ENCODE measurements at regions not wholly inside any gene's neighbourhood (a gene's known extent, or its start where the extent isn't known, plus 50 kb on each side); places are given as distances from the start of the nearest gene placed in this dataset.
A peak's percentile ranks its signal among the peaks of the same experiment; 100 is the strongest.

- no peak for TF ChIP-seq CTCF (IDR thresholded peaks at IDR 0.05; ENCODE audit: low read depth, low read length)
- no peak overlapping the region for H3K4me3 ChIP-seq (replicated peaks in 1 of 2; ENCODE audit: low read depth in 2 of 2, low read length in 2 of 2)
- DNase-seq (ENCODE audit: low read depth in 2 of 2) = no peak
These were observed 384.5 kb upstream of the DDHD1 start for GRCh38 chr14:53537422-53538315.

DNA sequence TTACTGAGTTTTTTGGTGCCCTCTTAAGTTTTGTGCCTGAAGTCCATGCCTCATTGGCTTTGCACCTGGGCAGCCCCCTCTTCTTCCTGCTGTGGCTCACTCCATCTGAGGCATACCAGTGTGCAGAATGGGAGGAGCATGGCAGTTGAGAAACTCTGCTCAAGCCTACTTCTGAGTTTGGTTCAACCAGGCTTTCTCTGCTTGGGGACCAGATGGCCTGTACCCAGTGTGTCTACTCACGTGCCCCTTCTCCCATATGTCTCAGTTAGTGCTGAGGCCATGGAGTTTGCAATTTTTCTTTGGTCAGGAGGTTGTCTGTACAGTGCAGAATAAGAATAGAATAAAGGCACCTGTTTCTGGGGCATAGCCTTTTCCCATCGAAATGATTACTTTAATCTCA is 383.3 kb upstream of the DDHD1 start:
- DNase-seq (ENCODE audit: low read depth in 2 of 2) = no peak
- TF ChIP-seq CTCF (IDR thresholded peaks at IDR 0.05; ENCODE audit: low read depth, low read length) = no peak
- H3K4me3 ChIP-seq (replicated peaks in 1 of 2; ENCODE audit: low read depth in 2 of 2, low read length in 2 of 2) = no peak overlapping the region

GRCh38 chr14:53534841-53535240 is 381.7 kb upstream of the DDHD1 start:
- no peak for TF ChIP-seq CTCF (IDR thresholded peaks at IDR 0.05; ENCODE audit: low read depth, low read length)
- no peak overlapping the region for H3K4me3 ChIP-seq (replicated peaks in 1 of 2; ENCODE audit: low read depth in 2 of 2, low read length in 2 of 2)
- peak in 1 of 2 donors; percentile 17 for DNase-seq (ENCODE audit: low read depth in 2 of 2)

- no peak for DNase-seq (ENCODE audit: low read depth in 2 of 2)
- H3K4me3 ChIP-seq (replicated peaks in 1 of 2; ENCODE audit: low read depth in 2 of 2, low read length in 2 of 2) = no peak overlapping the region
- no peak for TF ChIP-seq CTCF (IDR thresholded peaks at IDR 0.05; ENCODE audit: low read depth, low read length)
These were observed 380.4 kb upstream of the DDHD1 start for GRCh38 chr14:53533384-53533970.

GRCh38 chr14:53532853-53533252 is 379.7 kb upstream of the DDHD1 start:
- no peak for TF ChIP-seq CTCF (IDR thresholded peaks at IDR 0.05; ENCODE audit: low read depth, low read length)
- no peak for DNase-seq (ENCODE audit: low read depth in 2 of 2)
- H3K4me3 ChIP-seq (replicated peaks in 1 of 2; ENCODE audit: low read depth in 2 of 2, low read length in 2 of 2) = no peak overlapping the region

- no peak overlapping the region for H3K4me3 ChIP-seq (replicated peaks in 1 of 2; ENCODE audit: low read depth in 2 of 2, low read length in 2 of 2)
- TF ChIP-seq CTCF (IDR thresholded peaks at IDR 0.05; ENCODE audit: low read depth, low read length) = no peak
- DNase-seq (ENCODE audit: low read depth in 2 of 2) = no peak
These were observed 378.6 kb upstream of the DDHD1 start for GRCh38 chr14:53531730-53532129.
